NB4 (cell line): ENCODE measurements at regions not wholly inside any gene's neighbourhood (a gene's known extent, or its start where the extent isn't known, plus 50 kb on each side); places are given as distances from the start of the nearest gene placed in this dataset.

ENCODE experiments used
- MAX ChIP-seq: IDR thresholded peaks from 2 replicates; pipeline ENCODE4 v1.6.1; 2011; ENCODE audit warnings: low read depth, low read length
- TF ChIP-seq, protein P1 (sequence below): IDR thresholded peaks from one replicate; pipeline ENCODE4 v1.5.1; 2012; ENCODE audit warnings: low read depth, low read length

DNA sequence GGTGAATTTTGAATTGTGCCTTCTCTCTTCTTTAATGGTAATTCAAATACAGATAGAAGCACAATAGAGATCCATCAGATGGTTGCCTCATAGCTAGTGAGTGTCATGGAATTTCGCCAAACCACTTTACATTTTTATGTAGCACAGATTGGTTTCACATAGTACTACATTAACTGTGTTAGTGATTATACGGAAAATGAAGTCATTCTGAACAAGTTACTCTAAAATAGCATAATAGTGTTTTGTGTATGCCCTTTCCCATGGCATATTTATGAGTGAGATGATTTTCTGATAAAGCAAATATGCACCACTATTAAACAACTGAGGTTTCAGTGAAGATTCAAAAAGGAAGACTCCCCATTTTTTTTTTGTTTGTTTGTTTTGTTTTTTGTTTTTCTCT lies 1623.5 kb downstream of the PCDH9 start:
- no peak for TF ChIP-seq MAX
- TF ChIP-seq, protein P1, sequence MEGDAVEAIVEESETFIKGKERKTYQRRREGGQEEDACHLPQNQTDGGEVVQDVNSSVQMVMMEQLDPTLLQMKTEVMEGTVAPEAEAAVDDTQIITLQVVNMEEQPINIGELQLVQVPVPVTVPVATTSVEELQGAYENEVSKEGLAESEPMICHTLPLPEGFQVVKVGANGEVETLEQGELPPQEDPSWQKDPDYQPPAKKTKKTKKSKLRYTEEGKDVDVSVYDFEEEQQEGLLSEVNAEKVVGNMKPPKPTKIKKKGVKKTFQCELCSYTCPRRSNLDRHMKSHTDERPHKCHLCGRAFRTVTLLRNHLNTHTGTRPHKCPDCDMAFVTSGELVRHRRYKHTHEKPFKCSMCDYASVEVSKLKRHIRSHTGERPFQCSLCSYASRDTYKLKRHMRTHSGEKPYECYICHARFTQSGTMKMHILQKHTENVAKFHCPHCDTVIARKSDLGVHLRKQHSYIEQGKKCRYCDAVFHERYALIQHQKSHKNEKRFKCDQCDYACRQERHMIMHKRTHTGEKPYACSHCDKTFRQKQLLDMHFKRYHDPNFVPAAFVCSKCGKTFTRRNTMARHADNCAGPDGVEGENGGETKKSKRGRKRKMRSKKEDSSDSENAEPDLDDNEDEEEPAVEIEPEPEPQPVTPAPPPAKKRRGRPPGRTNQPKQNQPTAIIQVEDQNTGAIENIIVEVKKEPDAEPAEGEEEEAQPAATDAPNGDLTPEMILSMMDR, result no peak
